GM21825 (cell line): ENCODE measurements at regions not wholly inside any gene's neighbourhood (a gene's known extent, or its start where the extent isn't known, plus 50 kb on each side); places are given as distances from the start of the nearest gene placed in this dataset.
"Not testable (repeated sequence)": the region's sequence is repeated elsewhere in the genome, so short reads cannot be mapped to it uniquely, and the experiment has no call there.

Source experiments
- ATAC-seq: cut with Tn5 transposase; IDR thresholded peaks from one replicate; pipeline ENCODE4 v1.9.1; 2021; ENCODE audit warnings: mild to moderate bottlenecking, moderate library complexity; ENCODE audit not compliant: unreplicated experiment

DNA sequence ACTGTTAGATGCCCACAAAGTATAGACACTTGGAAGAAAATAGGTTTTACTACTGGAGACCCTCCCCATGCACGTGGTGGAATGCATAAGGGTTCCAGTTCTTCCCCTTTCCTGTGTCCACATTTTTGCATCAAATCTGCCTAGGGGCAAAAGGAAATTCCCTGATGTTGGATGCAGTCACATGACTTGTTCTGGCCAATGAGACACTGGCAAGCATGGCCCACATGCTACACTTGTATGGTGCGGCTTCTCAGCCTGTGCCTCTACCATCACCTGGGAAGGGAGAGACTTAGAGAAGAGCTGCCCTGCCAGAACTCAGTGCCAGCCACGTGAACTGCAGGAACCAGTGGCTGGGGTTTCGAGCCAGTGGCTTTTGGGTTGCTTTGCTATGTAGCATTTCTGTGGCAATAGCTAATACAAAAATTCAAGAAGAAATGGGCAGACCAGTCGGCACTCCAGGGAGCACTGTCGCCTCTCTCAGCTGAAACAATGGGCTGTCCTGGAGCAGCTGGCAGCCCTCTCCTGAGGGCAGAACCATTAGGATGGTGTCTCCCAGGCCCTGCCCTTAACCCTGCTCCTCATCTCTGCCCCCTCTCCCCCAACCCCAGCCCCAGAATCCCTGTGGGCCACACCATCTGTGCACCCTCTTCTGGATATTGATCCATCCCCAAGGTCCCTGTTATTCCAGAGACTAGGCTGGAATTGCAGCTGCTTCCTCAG is 634.0 kb downstream of the UQCRFS1 start:
- no peak for ATAC-seq

GRCh38 chr19:28578208-28578607 is 634.7 kb downstream of the UQCRFS1 start:
- ATAC-seq = no peak

DNA sequence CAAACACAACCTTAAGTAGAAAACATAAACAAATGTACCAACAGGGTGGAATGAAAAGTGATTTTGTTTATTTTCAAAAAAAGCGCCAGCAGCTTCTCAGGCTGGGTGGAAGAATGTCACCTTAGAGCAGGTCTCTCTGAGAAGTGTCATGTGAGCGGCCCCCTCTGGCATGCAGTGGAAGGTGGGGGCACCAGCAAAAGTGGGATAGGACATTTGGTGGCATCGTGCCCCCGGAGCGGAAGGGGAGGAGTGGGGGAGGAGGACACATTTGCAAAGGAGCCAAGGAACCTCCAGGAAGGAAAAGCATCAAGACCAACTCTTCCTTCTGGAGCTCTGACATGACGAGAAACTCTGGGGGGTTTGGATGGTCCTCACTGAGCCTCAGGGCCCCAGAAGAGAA is 635.3 kb downstream of the UQCRFS1 start:
- ATAC-seq = no peak

DNA sequence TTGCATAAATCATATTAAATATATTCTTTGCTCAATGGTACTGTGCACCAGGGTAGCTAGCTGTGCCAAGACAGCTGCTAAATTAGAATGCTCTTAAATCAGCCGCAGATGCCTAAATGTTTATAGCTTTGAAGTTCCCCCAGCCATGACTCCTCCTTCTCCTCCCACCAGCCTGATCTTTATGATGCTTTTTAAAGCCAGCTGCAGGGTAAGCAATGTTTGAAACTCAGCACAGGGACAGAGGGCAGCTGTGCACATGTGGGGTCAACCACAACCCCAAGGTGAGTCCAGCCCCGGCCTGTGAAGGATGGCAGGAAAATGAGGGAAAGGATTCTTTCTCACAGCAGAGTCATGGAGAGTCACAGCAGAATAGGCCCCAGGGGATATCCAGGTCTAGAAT is 635.7 kb downstream of the UQCRFS1 start:
- no peak for ATAC-seq

DNA sequence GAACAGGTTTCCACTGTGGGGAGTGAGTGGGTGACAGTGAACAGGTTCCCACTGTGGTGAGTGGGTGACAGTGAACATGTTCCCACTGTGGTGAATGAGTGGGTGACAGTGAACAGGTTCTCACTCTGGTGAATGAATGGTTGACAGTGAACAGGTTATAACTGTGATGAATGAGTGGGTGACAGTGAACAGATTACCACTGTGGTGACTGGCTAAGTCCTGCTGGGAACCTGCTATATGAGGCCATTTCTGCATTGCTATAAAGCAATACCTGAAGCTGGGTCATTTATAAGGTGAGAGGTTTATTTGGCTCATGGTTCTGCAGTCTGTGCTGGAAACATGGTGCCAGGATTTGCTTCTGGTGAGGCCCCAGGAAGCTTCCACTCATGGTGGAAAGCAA is 637.1 kb downstream of the UQCRFS1 start:
- ATAC-seq = no peak

DNA sequence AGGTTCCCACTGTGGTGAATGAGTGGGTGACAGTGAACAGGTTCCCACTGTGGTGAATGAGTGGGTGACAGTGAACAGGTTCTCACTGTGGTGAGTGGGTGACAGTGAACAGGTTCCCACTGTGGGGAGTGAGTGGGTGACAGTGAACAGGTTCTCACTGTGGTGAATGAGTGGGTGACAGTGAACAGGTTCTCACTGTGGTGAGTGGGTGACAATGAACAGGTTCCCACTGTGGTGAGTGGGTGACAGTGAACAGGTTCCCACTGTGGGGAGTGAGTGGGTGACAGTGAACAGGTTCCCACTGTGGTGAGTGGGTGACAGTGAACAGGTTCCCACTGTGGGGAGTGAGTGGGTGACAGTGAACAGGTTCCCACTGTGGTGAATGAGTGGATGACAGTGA is 637.6 kb downstream of the UQCRFS1 start:
- not testable (repeated sequence) for ATAC-seq

DNA sequence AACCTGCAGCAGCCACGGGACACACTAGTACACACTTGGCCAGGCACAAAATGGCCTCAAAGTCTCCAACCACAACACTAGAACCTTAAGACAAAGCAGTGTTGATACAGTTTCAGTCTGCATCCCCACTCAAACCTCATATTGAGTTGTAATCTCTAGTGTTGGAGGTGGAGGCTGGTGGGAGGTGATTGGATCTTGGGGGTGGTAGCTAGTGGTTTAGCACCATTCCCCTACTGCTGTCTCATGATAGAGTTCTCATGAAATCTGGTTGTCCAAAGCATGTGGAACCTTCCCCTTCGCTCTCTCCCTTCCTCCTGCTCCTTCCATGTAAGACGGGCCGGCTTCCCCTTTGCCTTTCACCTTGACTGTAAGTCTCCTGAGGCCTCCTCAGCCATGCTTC is 638.7 kb downstream of the UQCRFS1 start:
- no peak for ATAC-seq

GRCh38 chr19:28569132-28570131 is 643.5 kb downstream of the UQCRFS1 start:
- ATAC-seq = no peak

DNA sequence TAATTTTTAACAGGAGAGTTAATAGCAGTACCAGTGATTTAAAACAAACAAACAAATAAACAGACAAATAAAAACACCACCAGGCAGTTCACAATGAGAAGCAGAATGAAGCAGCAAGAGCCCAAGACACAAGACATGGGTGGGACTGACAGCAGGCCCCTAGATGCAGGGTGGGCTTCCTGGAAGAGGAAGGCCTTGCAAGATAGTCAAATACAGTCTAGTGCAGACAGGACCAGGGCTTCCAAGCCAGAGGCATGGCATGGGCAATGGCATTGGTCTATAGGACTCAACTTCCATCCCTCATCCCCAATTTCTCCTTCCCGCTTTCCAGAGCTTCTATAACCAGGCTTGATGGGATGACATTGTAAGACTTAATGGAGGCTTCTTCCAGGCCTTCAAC is 645.1 kb downstream of the UQCRFS1 start:
- no peak for ATAC-seq

DNA sequence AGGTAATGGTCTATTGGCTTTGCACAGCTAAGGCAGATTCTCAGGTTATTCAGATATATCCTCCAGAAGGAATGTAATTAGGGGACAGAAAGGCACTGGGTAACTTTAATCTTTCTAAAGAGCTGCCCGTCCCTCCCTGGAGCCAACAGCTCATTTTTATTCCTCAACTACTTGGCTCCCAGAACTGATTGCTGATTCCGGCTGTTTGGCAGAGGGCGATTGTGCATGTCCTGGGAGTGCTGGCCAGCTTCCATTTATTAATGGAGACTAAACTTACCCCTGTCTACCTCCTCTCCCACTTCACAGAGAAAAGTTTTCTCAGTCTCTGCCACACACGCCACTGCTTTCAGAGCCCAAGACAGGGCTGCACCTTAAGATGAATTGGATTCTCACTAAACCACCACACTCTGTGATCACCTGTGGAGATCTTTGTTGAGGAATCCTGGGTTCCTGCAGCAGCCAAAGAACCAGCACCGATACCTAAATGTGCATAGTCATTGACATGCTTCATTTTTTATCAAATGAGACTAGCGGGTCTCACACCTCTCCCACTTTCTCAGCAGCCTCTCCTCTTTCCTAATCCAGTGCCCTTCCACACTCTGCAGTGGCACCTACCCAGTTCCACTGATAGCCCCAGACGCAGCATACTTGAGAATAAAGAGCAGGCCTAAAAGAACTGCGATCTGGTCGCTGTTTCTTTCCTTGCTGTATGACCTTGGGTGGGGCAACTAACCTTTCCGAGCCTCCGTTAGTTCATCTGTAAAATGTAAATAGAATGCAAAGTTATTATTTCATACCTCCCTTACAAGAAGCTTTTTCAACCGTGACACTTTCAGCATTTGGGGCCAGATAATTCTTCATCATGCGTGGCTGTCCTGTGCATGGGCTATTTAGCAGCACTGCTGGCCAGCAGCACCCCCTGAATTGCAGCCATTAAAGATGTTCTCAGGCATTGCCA is 648.7 kb downstream of the UQCRFS1 start:
- no peak for ATAC-seq

DNA sequence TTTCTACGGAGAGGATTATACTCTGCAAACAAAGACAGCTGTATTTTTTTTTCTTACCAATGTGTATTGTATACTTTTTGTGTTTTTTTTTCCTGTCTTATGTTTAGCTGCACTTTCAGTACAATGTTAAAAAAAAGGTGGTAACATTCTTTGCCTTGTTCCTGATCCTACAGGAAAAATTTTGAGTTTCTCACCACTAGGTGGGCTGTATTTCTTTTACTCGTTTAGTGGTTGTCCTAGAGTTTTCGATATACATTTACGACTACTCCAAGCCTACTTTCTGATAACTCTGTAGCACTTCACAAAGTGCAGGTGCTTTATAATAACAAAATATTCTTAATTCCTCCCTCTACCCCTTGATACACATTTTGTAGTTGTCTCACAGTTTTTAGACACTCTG is 652.2 kb downstream of the UQCRFS1 start:
- ATAC-seq = no peak

DNA sequence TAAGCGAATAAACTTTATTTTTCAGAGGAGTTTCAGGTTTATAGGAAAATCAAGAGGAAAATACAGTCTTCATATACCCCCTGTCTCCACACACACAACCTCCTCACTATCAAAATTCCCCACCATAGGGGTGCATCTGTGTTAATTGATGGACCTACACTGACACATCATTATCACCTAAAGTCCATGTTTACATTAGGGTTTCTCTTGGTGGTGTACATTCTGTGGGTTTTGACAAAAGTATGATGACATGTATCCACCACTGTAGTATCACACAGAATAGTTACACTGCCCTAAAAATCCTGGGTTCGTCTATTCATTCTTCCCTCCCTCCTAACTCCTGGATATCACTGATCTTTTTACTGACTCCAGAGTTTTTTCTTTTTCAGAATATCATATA is 654.2 kb downstream of the UQCRFS1 start:
- ATAC-seq = no peak

DNA sequence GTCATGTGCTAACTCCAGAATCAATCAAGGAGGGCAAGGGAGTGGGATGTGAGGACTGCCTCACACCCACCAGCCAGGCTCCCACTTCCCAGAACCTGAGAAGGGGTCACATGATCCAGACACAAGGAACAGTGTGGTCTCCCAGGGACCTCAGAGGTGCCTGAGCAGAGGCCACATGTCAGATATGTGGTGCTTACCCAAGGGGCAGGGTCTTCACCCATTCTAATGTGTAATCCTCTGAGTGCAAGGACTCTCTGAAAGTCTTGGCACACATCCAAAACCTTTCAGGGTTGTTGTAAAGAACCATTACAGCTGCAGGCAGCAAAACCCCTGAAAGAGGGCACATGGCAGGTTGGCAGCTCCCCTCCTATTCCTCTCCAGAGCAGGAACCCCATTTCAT is 656.6 kb downstream of the UQCRFS1 start:
- no peak for ATAC-seq

DNA sequence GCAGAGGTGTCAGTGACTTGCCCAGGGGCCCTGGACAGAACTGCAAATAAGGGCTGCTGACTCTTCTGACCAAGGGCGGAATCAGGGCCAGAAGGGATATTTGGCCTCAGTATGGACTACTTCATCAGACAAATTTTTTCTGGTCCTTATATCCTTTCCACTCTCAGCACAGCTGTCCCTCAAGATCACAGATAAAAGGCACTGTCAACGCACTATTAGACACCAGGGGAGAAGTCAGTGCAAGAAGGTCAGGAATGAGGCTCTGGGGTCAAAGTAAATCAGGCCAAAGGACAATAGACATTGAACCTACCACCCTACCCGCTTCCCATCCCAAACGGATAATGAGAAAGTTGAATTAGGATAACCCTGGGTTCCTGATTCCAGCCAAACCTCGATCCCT is 657.6 kb downstream of the UQCRFS1 start:
- no peak for ATAC-seq

DNA sequence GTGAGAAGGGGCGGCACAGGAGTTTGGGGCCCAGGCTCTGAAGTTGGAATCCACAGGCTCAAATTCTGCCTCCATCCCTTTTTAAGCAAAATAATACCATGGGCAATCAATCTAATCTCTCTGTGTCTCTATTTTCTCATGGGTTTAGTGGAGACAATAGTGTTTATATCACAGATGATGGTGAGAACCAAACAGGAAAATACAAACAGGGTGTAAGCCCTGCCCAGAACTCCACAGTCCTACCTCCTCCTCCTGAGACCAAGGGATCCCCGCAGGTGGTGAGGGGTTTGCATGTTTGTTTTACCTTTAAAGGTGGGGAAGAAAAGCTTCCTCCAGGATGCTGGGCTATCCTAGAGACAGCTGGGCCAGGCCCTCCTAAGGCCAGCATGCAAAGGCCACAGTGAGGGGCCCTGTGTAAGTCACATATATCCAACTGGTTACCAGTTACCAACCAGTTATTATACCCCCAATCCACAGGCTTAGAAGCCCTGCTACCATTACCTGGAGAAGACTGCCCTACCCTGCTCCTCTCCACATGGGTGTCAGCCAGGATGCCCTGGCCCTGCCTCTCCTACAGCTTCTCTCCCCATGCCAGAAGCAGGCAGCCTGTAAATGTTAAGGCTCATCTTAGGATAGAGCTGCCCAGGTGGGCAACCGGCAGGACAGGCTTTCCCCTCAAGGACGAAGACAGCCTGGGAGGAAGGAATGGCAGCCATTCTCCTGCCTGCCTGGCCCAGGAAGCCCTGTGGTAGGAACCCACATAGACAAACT is 658.4 kb downstream of the UQCRFS1 start:
- ATAC-seq = no peak

DNA sequence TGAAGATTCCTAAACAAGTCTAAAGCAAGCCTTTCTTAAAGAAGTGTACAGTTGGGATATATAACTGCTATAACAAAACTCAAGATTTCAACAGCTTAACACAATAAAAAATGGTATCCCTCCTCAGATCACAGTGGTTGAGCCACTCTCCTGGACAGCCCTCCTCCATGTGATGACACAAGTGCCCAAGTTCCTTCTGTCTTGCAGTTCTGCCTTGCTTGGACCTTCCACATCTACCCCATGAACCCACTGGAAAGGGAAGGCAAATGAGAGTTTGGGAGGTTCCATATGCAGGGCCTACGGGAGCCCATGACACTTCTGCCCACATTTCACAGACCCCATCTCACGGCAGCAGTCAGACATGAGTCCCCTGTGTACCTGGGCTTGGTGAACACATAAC is 659.2 kb downstream of the UQCRFS1 start:
- ATAC-seq = no peak

GRCh38 chr19:28553005-28553404 is 659.9 kb downstream of the UQCRFS1 start:
- no peak for ATAC-seq

GRCh38 chr19:28549680-28550277 is 663.2 kb downstream of the UQCRFS1 start:
- no peak for ATAC-seq

- ATAC-seq = no peak
Measured at GRCh38 chr19:28546148-28546685, 666.7 kb downstream of the UQCRFS1 start.
